ENCODE measurements at regions not wholly inside any gene's neighbourhood (a gene's known extent, or its start where the extent isn't known, plus 50 kb on each side); places are given as distances from the start of the nearest gene placed in this dataset.

- no peak overlapping the region for H3K4me3 ChIP-seq (replicated peaks in 1 of 4; ENCODE audit: control extremely low read depth in 1 of 4, insufficient read depth in 1 of 4, low read depth in 3 of 4, low read length in 4 of 4)
- no peak for DNase-seq (ENCODE audit: low read depth in 2 of 2)
These were observed 348.9 kb upstream of the B3GAT1 start for GRCh38 chr11:134760957-134761356.

GRCh38 chr11:134760299-134760698, 348.3 kb upstream of the B3GAT1 start:
- no peak overlapping the region for H3K4me3 ChIP-seq (replicated peaks in 1 of 4; ENCODE audit: control extremely low read depth in 1 of 4, insufficient read depth in 1 of 4, low read depth in 3 of 4, low read length in 4 of 4)
- TF ChIP-seq CTCF (conservative IDR thresholded peaks at IDR 0.05 in 1 of 2, IDR thresholded peaks at IDR 0.05 in 1 of 2; ENCODE audit: low read depth in 1 of 2, low read length in 2 of 2) = no peak
- TF ChIP-seq EZH2 (IDR thresholded peaks at IDR 0.05; ENCODE audit: low read length, missing control alignments) = no peak
- no peak overlapping the region for H3K9ac ChIP-seq (ENCODE audit: insufficient read depth, low read length)
- no peak overlapping the region for H2AFZ ChIP-seq (ENCODE audit: low read length)
- no peaks in the 10 kb centered on the region for H3K4me1 ChIP-seq (ENCODE audit: control insufficient read depth, extremely low read depth, insufficient read depth, low read length)
- no peaks in the 10 kb centered on the region for H4K20me1 ChIP-seq (ENCODE audit: control insufficient read depth, extremely low read depth, insufficient read depth, low read length)
- no peaks in the 10 kb centered on the region for H3K79me2 ChIP-seq (ENCODE audit: control insufficient read depth, insufficient read depth, low read length)
- no peaks in the 10 kb centered on the region for H3K27me3 ChIP-seq (ENCODE audit: control insufficient read depth, insufficient read depth, low read length)
- no peak overlapping the region for H3K27ac ChIP-seq (ENCODE audit: insufficient read depth, low read length)
- no peaks in the 10 kb centered on the region for H3K36me3 ChIP-seq (ENCODE audit: control insufficient read depth, insufficient read depth, low read length)
- no peaks in the 10 kb centered on the region for H3K9me3 ChIP-seq (ENCODE audit: control insufficient read depth, insufficient read depth, low read depth, low read length)
- H3K4me2 ChIP-seq (ENCODE audit: extremely low read depth, insufficient read depth, low read length) = no peak overlapping the region
- DNase-seq (ENCODE audit: low read depth in 2 of 2) = no peak

More at GRCh38 chr11:134760957-134761356, 348.9 kb upstream of the B3GAT1 start:
- Histone ChIP-seq H3K9ac (ENCODE audit: insufficient read depth, low read length) (no peak overlapping the region), H2AFZ (ENCODE audit: low read length) (no peak overlapping the region), H3K4me1 (ENCODE audit: control insufficient read depth, extremely low read depth, insufficient read depth, low read length) (no peaks in the 10 kb centered on the region), H3K4me2 (ENCODE audit: extremely low read depth, insufficient read depth, low read length) (no peak overlapping the region), H3K36me3 (ENCODE audit: control insufficient read depth, insufficient read depth, low read length) (no peaks in the 10 kb centered on the region), H3K79me2 (ENCODE audit: control insufficient read depth, insufficient read depth, low read length) (no peaks in the 10 kb centered on the region), H4K20me1 (ENCODE audit: control insufficient read depth, extremely low read depth, insufficient read depth, low read length) (no peaks in the 10 kb centered on the region), H3K27ac (ENCODE audit: insufficient read depth, low read length) (no peak overlapping the region), H3K9me3 (ENCODE audit: control insufficient read depth, insufficient read depth, low read depth, low read length) (no peaks in the 10 kb centered on the region), H3K27me3 (ENCODE audit: control insufficient read depth, insufficient read depth, low read length) (no peaks in the 10 kb centered on the region)
- no peak for TF ChIP-seq EZH2 (IDR thresholded peaks at IDR 0.05; ENCODE audit: low read length, missing control alignments)
- TF ChIP-seq CTCF (conservative IDR thresholded peaks at IDR 0.05 in 1 of 2, IDR thresholded peaks at IDR 0.05 in 1 of 2; ENCODE audit: low read depth in 1 of 2, low read length in 2 of 2) = no peak

GRCh38 chr11:134759855-134760254, 347.8 kb upstream of the B3GAT1 start:
- H3K9me3 ChIP-seq (ENCODE audit: control insufficient read depth, insufficient read depth, low read depth, low read length) = no peaks in the 10 kb centered on the region
- H3K4me2 ChIP-seq (ENCODE audit: extremely low read depth, insufficient read depth, low read length) = no peak overlapping the region
- H2AFZ ChIP-seq (ENCODE audit: low read length) = no peak overlapping the region
- TF ChIP-seq EZH2 (IDR thresholded peaks at IDR 0.05; ENCODE audit: low read length, missing control alignments) (no peak), CTCF (conservative IDR thresholded peaks at IDR 0.05 in 1 of 2, IDR thresholded peaks at IDR 0.05 in 1 of 2; ENCODE audit: low read depth in 1 of 2, low read length in 2 of 2) (no peak)
- H3K36me3 ChIP-seq (ENCODE audit: control insufficient read depth, insufficient read depth, low read length) = no peaks in the 10 kb centered on the region
- no peaks in the 10 kb centered on the region for H3K27me3 ChIP-seq (ENCODE audit: control insufficient read depth, insufficient read depth, low read length)
- no peak overlapping the region for H3K27ac ChIP-seq (ENCODE audit: insufficient read depth, low read length)
- H3K4me3 ChIP-seq (replicated peaks in 1 of 4; ENCODE audit: control extremely low read depth in 1 of 4, insufficient read depth in 1 of 4, low read depth in 3 of 4, low read length in 4 of 4) = no peak overlapping the region
- no peaks in the 10 kb centered on the region for H3K79me2 ChIP-seq (ENCODE audit: control insufficient read depth, insufficient read depth, low read length)
- DNase-seq (ENCODE audit: low read depth in 2 of 2) = no peak
- H4K20me1 ChIP-seq (ENCODE audit: control insufficient read depth, extremely low read depth, insufficient read depth, low read length) = no peaks in the 10 kb centered on the region
- no peaks in the 10 kb centered on the region for H3K4me1 ChIP-seq (ENCODE audit: control insufficient read depth, extremely low read depth, insufficient read depth, low read length)
- H3K9ac ChIP-seq (ENCODE audit: insufficient read depth, low read length) = no peak overlapping the region
